Medulla oblongata (tissue), 1 donor: ENCODE measurements at regions not wholly inside any gene's neighbourhood (a gene's known extent, or its start where the extent isn't known, plus 50 kb on each side); places are given as distances from the start of the nearest gene placed in this dataset.
A peak's percentile ranks its signal among the peaks of the same experiment; 100 is the strongest.

ENCODE experiments used
- DNase-seq: peaks from one replicate; pipeline ENCODE4 v3.0.0-alpha.2; 2015; ENCODE audit errors: extremely low spot score

GRCh38 chr7:125847055-125847454 lies 917.4 kb upstream of the POT1 start:
- no peak for DNase-seq

- DNase-seq = no peak
Measured at GRCh38 chr7:125845686-125846085, 916.1 kb upstream of the POT1 start.

GRCh38 chr7:125834421-125834820 lies 904.8 kb upstream of the POT1 start:
- DNase-seq = no peak

- DNase-seq = no peak
Measured at GRCh38 chr7:125833839-125834238, 904.2 kb upstream of the POT1 start.

GRCh38 chr7:125830743-125831142 lies 901.1 kb upstream of the POT1 start:
- no peak for DNase-seq

- DNase-seq = no peak
Measured at GRCh38 chr7:125828153-125828700, 898.6 kb upstream of the POT1 start.

GRCh38 chr7:125823538-125823937 lies 893.9 kb upstream of the POT1 start:
- no peak for DNase-seq

GRCh38 chr7:125820495-125820894 lies 890.9 kb upstream of the POT1 start:
- no peak for DNase-seq

- no peak for DNase-seq
Measured at GRCh38 chr7:125814100-125814499, 884.5 kb upstream of the POT1 start.

GRCh38 chr7:125806491-125806890 lies 876.9 kb upstream of the POT1 start:
- peak; percentile 23 for DNase-seq

- DNase-seq = no peak
Measured at GRCh38 chr7:125804273-125804672, 874.6 kb upstream of the POT1 start.

GRCh38 chr7:125780153-125780552 lies 850.5 kb upstream of the POT1 start:
- DNase-seq = no peak

- DNase-seq = no peak
Measured at GRCh38 chr7:125775317-125775716, 845.7 kb upstream of the POT1 start.

GRCh38 chr7:125773113-125773785 lies 843.6 kb upstream of the POT1 start:
- DNase-seq = no peak

- no peak for DNase-seq
Measured at GRCh38 chr7:125747966-125748365, 818.3 kb upstream of the POT1 start.

- no peak for DNase-seq
Measured at GRCh38 chr7:125746510-125746909, 816.9 kb upstream of the POT1 start.

- DNase-seq = no peak
Measured at GRCh38 chr7:125727215-125727614, 797.6 kb upstream of the POT1 start.

GRCh38 chr7:125695626-125696025 lies 766.0 kb upstream of the POT1 start:
- DNase-seq = no peak

- no peak for DNase-seq
Measured at GRCh38 chr7:125683156-125683555, 753.5 kb upstream of the POT1 start.

- DNase-seq = no peak
Measured at GRCh38 chr7:125681508-125681907, 751.9 kb upstream of the POT1 start.

GRCh38 chr7:125678771-125679170 lies 749.1 kb upstream of the POT1 start:
- DNase-seq = no peak

GRCh38 chr7:125675640-125676039 lies 746.0 kb upstream of the POT1 start:
- DNase-seq = no peak

GRCh38 chr7:125675169-125675568 lies 745.5 kb upstream of the POT1 start:
- DNase-seq = no peak
